IPS-20b (cell line): ENCODE measurements at regions not wholly inside any gene's neighbourhood (a gene's known extent, or its start where the extent isn't known, plus 50 kb on each side); places are given as distances from the start of the nearest gene placed in this dataset.

Experiments used
- H3K27ac ChIP-seq: one replicate; pipeline ENCODE4 v1.5.1; 2013; ENCODE audit warnings: low read length
- H3K27me3 ChIP-seq: 2 replicates; pipeline ENCODE4 v1.6.1; 2013; ENCODE audit warnings: mild to moderate bottlenecking, low read length, inconsistent platforms; ENCODE audit not compliant: insufficient read depth
- H3K36me3 ChIP-seq: 2 replicates; pipeline ENCODE4 v1.6.1; 2013; ENCODE audit warnings: low read depth, mild to moderate bottlenecking, inconsistent platforms, low read length, moderate library complexity; ENCODE audit not compliant: insufficient read depth
- H3K4me1 ChIP-seq: 2 replicates; pipeline ENCODE4 v1.6.1; 2013; ENCODE audit warnings: mild to moderate bottlenecking, control low read depth, inconsistent platforms, low read length, moderate library complexity; ENCODE audit not compliant: insufficient read depth
- H3K4me3 ChIP-seq: 2 replicates; pipeline ENCODE4 v1.5.1; 2013; ENCODE audit warnings: mild to moderate bottlenecking, low read length, inconsistent platforms
- H3K9ac ChIP-seq: 2 replicates; pipeline ENCODE4 v1.6.1; 2013; ENCODE audit warnings: low read depth, mild to moderate bottlenecking, inconsistent platforms, low read length, moderate library complexity
- H3K9me3 ChIP-seq: 2 replicates; pipeline ENCODE4 v1.6.1; 2013; ENCODE audit warnings: mild to moderate bottlenecking, low read depth, low read length, inconsistent platforms; ENCODE audit not compliant: insufficient read depth

DNA sequence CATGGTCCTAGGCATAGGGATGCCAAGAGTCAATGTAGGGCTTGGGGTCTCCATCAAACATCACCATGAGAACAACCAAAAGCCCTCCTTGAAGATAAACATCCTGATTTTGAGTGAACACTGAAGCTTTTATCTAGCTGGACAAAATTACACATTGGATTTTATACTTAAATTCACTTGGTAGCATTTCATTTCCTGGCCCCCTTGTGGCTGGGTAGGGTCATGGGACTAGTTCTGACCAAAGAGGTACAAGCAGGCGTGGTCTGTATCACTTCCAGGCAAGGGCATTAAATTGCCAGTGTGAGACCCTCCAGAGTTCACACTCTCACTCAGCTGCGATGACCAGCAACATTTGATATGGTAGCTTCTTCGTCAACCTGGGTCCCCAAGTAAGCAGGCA is 320.3 kb downstream of the ACTL7B start:
- no peaks in the 10 kb centered on the region for H3K4me1 ChIP-seq
- no peak overlapping the region for H3K9ac ChIP-seq
- no peaks in the 10 kb centered on the region for H3K27me3 ChIP-seq
- H3K36me3 ChIP-seq: no peaks in the 10 kb centered on the region
- H3K4me3 ChIP-seq: no peak overlapping the region
- no peak overlapping the region for H3K27ac ChIP-seq
- no peaks in the 10 kb centered on the region for H3K9me3 ChIP-seq

GRCh38 chr9:108534741-108535140 is 321.0 kb downstream of the ACTL7B start:
- no peak overlapping the region for H3K27ac ChIP-seq
- H3K9me3 ChIP-seq: no peaks in the 10 kb centered on the region
- H3K36me3 ChIP-seq: no peaks in the 10 kb centered on the region
- H3K9ac ChIP-seq: no peak overlapping the region
- H3K4me3 ChIP-seq: no peak overlapping the region
- H3K4me1 ChIP-seq: no peaks in the 10 kb centered on the region
- H3K27me3 ChIP-seq: no peaks in the 10 kb centered on the region

DNA sequence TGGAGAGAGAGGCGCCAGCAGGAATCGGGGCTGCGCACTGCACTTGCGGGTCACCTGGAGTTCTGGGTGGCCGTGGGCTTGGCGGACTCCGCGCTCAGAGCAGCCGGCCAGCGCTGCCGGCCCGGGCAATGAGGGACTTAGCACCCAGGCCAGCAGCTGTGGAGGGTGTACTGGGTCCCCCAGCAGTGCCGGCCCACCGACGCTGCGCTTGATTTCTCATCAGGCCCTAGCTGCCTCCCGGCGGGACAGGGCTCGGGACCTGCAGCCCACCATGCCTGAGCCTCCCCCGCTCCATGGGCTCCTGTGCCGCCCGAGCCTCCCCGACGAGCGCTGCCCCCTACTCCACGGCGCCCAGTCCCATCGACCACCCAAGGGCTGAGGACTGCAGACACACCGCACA is 325.6 kb downstream of the ACTL7B start:
- Histone ChIP-seq H3K9me3 (no peaks in the 10 kb centered on the region), H3K27ac (no peak overlapping the region), H3K4me3 (no peak overlapping the region), H3K9ac (no peak overlapping the region), H3K36me3 (no peaks in the 10 kb centered on the region), H3K4me1 (no peaks in the 10 kb centered on the region), H3K27me3 (no peaks in the 10 kb centered on the region)

- Histone ChIP-seq H3K9me3 (no peaks in the 10 kb centered on the region), H3K4me3 (no peak overlapping the region), H3K27me3 (no peaks in the 10 kb centered on the region), H3K36me3 (no peaks in the 10 kb centered on the region), H3K27ac (no peak overlapping the region), H3K4me1 (no peaks in the 10 kb centered on the region), H3K9ac (no peak overlapping the region)
Measured at GRCh38 chr9:108528231-108528630, 327.6 kb downstream of the ACTL7B start.

DNA sequence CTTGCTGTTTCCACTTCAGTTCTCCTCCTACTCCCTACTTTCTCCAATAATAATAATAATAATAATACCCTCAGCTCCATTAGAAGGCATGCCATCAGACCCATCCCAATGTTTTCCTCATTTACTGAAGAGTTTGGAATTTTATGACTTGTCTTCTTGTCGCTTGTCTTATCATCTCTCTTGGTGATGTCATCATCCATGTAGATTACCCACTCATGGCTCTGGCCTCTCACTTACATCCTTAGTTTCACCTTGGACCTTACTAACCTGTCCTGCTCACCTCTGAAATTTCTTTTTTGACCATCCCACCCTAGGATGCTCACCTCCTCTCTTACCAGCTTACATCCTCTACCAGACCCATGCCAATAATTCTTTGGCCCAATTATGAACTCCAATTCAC is 329.3 kb downstream of the ACTL7B start:
- Histone ChIP-seq H3K9ac (no peak overlapping the region), H3K27me3 (no peaks in the 10 kb centered on the region), H3K9me3 (no peaks in the 10 kb centered on the region), H3K4me3 (no peak overlapping the region), H3K4me1 (no peaks in the 10 kb centered on the region), H3K36me3 (no peaks in the 10 kb centered on the region), H3K27ac (no peak overlapping the region)

- H3K9me3 ChIP-seq: no peaks in the 10 kb centered on the region
- no peak overlapping the region for H3K9ac ChIP-seq
- H3K36me3 ChIP-seq: no peaks in the 10 kb centered on the region
- no peak overlapping the region for H3K4me3 ChIP-seq
- H3K27ac ChIP-seq: no peak overlapping the region
- no peaks in the 10 kb centered on the region for H3K4me1 ChIP-seq
- no peaks in the 10 kb centered on the region for H3K27me3 ChIP-seq
Measured at GRCh38 chr9:108525186-108525585, 330.6 kb downstream of the ACTL7B start.

DNA sequence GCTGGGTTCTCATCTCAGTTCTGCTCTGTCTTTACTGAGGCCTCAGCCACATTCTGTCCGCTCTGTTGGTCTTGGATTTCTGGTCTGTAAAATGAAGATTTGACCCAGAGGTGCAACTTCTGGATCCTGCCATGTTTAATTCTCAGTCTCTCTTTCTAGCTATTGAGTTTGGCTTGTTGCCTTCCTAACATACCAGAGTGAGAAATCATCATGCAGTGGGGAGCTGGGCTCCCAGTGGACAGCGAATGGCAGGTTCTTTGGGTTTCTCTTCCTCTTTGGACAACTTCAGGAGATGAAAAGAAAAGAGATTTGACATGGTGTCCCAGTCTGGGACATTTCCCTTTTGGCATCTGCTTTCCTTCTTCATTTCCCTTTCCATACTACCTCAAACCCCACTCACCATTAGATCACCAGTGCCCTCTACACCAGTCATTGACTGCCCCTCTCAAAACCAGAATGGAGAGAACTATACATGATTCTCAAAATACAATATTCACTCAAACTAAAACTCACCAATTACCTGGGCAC is 334.7 kb downstream of the ACTL7B start:
- Histone ChIP-seq H3K27ac (no peak overlapping the region), H3K27me3 (no peaks in the 10 kb centered on the region), H3K9ac (no peak overlapping the region), H3K4me1 (no peaks in the 10 kb centered on the region; the same call in 1 of the 2 replicates), H3K9me3 (no peaks in the 10 kb centered on the region), H3K36me3 (no peaks in the 10 kb centered on the region), H3K4me3 (no peak overlapping the region)

DNA sequence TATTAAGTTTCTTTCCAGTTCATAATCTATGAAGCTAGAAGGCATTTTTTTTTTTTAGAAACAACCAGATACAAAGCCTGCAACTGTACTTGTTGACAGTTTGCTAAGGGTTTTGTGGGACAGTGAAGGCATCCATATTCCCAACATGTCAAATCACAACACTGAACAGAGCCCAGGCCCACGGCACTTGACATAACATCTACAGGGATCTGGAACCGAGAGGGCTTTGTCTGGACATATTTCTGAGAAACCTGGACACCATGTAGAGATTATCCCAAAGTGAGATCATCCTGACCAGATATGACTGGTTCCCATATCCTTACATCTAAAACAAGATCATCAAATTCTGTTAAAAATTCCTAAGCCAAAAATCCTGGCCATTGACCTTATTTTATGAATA is 336.3 kb downstream of the ACTL7B start:
- Histone ChIP-seq H3K4me1 (no peaks in the 10 kb centered on the region; the same call in 1 of the 2 replicates), H3K4me3 (no peak overlapping the region), H3K9me3 (no peaks in the 10 kb centered on the region), H3K36me3 (no peaks in the 10 kb centered on the region), H3K9ac (no peak overlapping the region), H3K27me3 (no peaks in the 10 kb centered on the region), H3K27ac (no peak overlapping the region)

- Histone ChIP-seq H3K27ac (no peak overlapping the region), H3K9ac (no peak overlapping the region), H3K4me1 (no peaks in the 10 kb centered on the region; the same call in 1 of the 2 replicates), H3K36me3 (no peaks in the 10 kb centered on the region), H3K4me3 (no peak overlapping the region), H3K27me3 (no peaks in the 10 kb centered on the region), H3K9me3 (no peaks in the 10 kb centered on the region)
Measured at GRCh38 chr9:108517651-108518365, 338.0 kb downstream of the ACTL7B start.

- H3K27ac ChIP-seq: no peak overlapping the region
- H3K9ac ChIP-seq: no peak overlapping the region
- H3K4me3 ChIP-seq: no peak overlapping the region
- H3K4me1 ChIP-seq: no peaks in the 10 kb centered on the region; the same call in 1 of the 2 replicates
- H3K27me3 ChIP-seq: no peaks in the 10 kb centered on the region
- H3K36me3 ChIP-seq: no peaks in the 10 kb centered on the region
- H3K9me3 ChIP-seq: no peaks in the 10 kb centered on the region
Measured at GRCh38 chr9:108516391-108516790, 339.4 kb downstream of the ACTL7B start.

DNA sequence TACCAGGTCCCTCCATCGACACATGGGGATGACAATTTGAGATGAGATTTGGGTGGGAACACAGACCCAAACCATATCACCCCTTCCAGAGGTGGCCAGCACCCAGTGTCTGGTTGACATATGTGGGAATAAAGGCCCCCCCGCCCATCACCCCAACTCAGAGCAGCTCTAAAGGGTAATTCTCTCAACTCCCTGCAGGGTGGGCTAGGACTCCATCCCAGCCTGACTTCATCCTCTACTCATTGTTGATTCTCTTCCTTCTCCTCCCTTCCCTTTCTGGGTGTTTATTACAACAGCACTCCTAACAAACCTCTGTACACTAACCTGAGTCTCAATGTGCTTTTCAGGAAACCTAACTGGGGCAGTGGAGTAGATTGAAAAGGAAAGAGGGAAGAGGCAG is 339.9 kb downstream of the ACTL7B start:
- Histone ChIP-seq H3K27me3 (no peaks in the 10 kb centered on the region), H3K27ac (no peak overlapping the region)

DNA sequence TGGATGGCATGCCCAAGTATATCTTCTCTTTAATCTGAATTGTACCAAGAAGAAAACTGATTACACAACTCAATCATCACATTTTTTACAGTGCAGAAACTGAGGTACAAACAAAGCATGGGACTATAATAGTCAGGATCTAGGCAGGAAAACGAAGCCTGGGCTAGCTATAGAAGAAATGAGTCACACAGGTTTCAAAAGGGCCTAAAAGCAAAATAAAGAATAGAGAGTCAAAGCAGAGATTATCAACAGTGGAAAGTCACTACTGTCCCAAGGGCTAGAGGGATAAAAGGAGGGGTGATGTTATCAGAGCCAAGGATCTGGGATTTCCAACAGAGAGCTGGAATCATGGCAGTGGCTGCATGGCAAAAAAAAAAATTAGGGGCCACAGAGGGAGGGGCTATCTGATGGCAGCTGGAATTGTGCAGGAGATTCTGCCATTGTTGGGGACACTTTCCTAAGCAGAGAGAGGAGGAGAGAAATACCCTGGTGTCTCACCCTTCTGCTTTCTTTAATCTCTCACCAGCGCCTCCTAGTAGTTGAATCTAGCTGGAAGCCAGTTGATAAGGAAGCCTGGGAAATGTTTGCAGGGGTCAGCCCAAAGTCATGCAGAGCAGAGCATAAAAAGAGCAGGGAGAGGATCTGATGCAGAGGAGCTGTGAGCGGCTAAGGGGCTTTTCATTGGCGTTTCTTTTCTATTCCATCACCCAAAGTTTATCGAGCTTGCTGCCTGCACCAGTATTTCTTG is 343.2 kb downstream of the ACTL7B start:
- H3K36me3 ChIP-seq: no peaks in the 10 kb centered on the region
- no peak overlapping the region for H3K27ac ChIP-seq
- H3K4me1 ChIP-seq: no peaks in the 10 kb centered on the region; the same call in 1 of the 2 replicates
- H3K27me3 ChIP-seq: no peaks in the 10 kb centered on the region
- no peak overlapping the region for H3K4me3 ChIP-seq
- no peak overlapping the region for H3K9ac ChIP-seq
- no peaks in the 10 kb centered on the region for H3K9me3 ChIP-seq

More for the DNA sequence above, 339.9 kb downstream of the ACTL7B start:
- Histone ChIP-seq H3K4me1 (no peaks in the 10 kb centered on the region; the same call in 1 of the 2 replicates), H3K9ac (no peak overlapping the region), H3K4me3 (no peak overlapping the region), H3K36me3 (no peaks in the 10 kb centered on the region), H3K9me3 (no peaks in the 10 kb centered on the region)
